ENCODE measurements at regions not wholly inside any gene's neighbourhood (a gene's known extent, or its start where the extent isn't known, plus 50 kb on each side); places are given as distances from the start of the nearest gene placed in this dataset.
"Not testable (repeated sequence)": the region's sequence is repeated elsewhere in the genome, so short reads cannot be mapped to it uniquely, and the experiment has no call there.

GRCh38 chr4:153094435-153094834, 109.8 kb upstream of the TRIM2 start:
- H3K27ac ChIP-seq (replicated peaks in 1 of 4), result no peak overlapping the region
- intact Hi-C loops (cut with DNase I), result no loop called here
- 96% methylated on average over 3 of the region's 3 CpGs for WGBS
- H3K36me3 ChIP-seq, result no peaks in the 10 kb centered on the region
- TF ChIP-seq POLR2A (IDR thresholded peaks at IDR 0.05; ENCODE audit: low read depth) (no peak), EP300 (IDR thresholded peaks at IDR 0.05) (no peak), POLR2AphosphoS5 (IDR thresholded peaks at IDR 0.05) (no peak)
- TF ChIP-seq, protein P1, sequence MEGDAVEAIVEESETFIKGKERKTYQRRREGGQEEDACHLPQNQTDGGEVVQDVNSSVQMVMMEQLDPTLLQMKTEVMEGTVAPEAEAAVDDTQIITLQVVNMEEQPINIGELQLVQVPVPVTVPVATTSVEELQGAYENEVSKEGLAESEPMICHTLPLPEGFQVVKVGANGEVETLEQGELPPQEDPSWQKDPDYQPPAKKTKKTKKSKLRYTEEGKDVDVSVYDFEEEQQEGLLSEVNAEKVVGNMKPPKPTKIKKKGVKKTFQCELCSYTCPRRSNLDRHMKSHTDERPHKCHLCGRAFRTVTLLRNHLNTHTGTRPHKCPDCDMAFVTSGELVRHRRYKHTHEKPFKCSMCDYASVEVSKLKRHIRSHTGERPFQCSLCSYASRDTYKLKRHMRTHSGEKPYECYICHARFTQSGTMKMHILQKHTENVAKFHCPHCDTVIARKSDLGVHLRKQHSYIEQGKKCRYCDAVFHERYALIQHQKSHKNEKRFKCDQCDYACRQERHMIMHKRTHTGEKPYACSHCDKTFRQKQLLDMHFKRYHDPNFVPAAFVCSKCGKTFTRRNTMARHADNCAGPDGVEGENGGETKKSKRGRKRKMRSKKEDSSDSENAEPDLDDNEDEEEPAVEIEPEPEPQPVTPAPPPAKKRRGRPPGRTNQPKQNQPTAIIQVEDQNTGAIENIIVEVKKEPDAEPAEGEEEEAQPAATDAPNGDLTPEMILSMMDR (IDR thresholded peaks at IDR 0.05), result no peak
- H3K4me3 ChIP-seq, result no peak overlapping the region
- peaks cover 0 to 11% (median 3%) of the 10 kb centered on the region in 4 donors for H3K4me1 ChIP-seq
- no peaks in the 10 kb centered on the region for H3K9me3 ChIP-seq
- no peaks in the 10 kb centered on the region for H3K27me3 ChIP-seq
- DNase-seq (ENCODE audit: extremely low spot score), result no peak

DNA sequence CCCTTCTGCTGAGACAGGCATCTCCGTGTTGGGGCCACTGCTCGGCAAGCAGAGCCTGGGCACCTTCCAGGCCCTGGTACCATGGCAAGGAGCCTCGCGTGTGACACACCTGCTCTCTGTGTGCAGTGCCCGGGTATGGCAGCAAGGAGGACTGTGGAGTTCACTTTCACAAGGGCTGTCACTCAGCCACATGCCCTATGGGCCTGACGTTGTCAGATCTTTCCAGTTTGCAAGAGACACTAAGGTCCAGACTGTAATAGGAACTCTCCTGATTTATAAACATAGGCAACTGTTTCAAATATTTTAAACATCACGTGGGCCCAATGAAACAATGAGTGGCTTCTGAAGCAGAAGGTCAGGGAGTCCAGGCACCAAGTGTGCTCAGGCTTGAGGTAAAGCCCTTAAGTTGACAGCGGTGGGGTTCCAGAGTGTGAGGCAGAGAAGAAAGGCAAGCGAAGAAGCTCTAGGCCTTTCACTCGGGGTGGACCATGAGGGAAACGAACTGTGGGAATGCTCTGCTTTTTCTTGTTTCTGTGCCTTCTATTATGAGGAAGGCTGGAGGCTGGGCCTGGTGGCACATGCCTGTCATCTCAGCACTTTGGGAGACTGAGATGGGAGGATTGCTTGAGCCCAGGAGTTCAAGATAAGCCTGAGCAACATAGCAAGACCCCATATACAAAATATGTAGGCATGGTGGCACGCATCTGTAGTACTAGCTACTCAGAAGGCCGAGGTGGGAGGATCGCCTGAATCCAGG, 108.6 kb upstream of the TRIM2 start:
- no peaks in the 10 kb centered on the region for H3K9me3 ChIP-seq
- no peaks in the 10 kb centered on the region for H3K27me3 ChIP-seq
- intact Hi-C loops (cut with DNase I), result no loop called here
- H3K27ac ChIP-seq (replicated peaks in 1 of 4), result no peak overlapping the region
- no peaks in the 10 kb centered on the region for H3K36me3 ChIP-seq
- no peak for DNase-seq (ENCODE audit: extremely low spot score)
- 86% methylated on average over 8 of the region's 14 CpGs for WGBS
- no peak overlapping the region for H3K4me3 ChIP-seq
- TF ChIP-seq, protein P1 (IDR thresholded peaks at IDR 0.05), result no peak
- no peak for TF ChIP-seq POLR2AphosphoS5 (IDR thresholded peaks at IDR 0.05)
- no peak for TF ChIP-seq EP300 (IDR thresholded peaks at IDR 0.05)
- TF ChIP-seq POLR2A (IDR thresholded peaks at IDR 0.05; ENCODE audit: low read depth), result no peak
- peaks cover 0 to 10% (median 3%) of the 10 kb centered on the region in 4 donors for H3K4me1 ChIP-seq

DNA sequence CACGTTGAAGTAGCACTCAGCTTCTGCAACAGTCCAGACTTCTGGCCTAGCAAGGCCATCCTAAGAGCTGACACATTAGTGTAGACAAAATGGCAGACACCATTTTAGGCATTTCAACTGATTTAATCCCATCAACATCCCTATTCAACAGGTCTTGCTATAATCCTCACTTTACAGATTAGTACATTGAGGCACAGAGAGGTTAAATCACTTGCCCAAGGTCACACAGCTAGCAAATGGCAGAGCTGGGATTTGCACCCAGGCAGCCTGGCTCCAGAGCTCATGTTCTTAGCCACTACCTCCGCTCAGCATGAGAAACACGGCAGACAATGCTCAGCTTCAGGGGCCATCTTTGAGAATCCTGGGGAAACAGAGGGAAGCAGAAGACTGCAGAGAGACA, 107.9 kb upstream of the TRIM2 start:
- WGBS, result 81% methylated on average over 3 of the region's 3 CpGs
- intact Hi-C loops (cut with DNase I), result no loop called here

GRCh38 chr4:153098427-153098826, 105.8 kb upstream of the TRIM2 start:
- intact Hi-C loops (cut with DNase I), result no loop called here
- DNase-seq (ENCODE audit: extremely low spot score), result no peak
- no peaks in the 10 kb centered on the region for H3K9me3 ChIP-seq
- peaks cover 0 to 10% (median 3%) of the 10 kb centered on the region in 4 donors for H3K4me1 ChIP-seq
- no peak overlapping the region for H3K4me3 ChIP-seq
- no peak overlapping the region for H3K27ac ChIP-seq (replicated peaks in 1 of 4)
- no peaks in the 10 kb centered on the region for H3K27me3 ChIP-seq
- H3K36me3 ChIP-seq, result no peaks in the 10 kb centered on the region
- TF ChIP-seq EP300 (IDR thresholded peaks at IDR 0.05) (no peak), POLR2A (IDR thresholded peaks at IDR 0.05; ENCODE audit: low read depth) (no peak), POLR2AphosphoS5 (IDR thresholded peaks at IDR 0.05) (no peak)
- 48% methylated on average over 3 of the region's 3 CpGs for WGBS

More for the DNA sequence above, 107.9 kb upstream of the TRIM2 start:
- no peaks in the 10 kb centered on the region for H3K27me3 ChIP-seq
- no peaks in the 10 kb centered on the region for H3K36me3 ChIP-seq
- no peak overlapping the region for H3K4me3 ChIP-seq
- H3K4me1 ChIP-seq, result peaks cover 0 to 10% (median 3%) of the 10 kb centered on the region in 4 donors
- TF ChIP-seq, protein P1 (IDR thresholded peaks at IDR 0.05), result no peak
- TF ChIP-seq POLR2A (IDR thresholded peaks at IDR 0.05; ENCODE audit: low read depth) (no peak), EP300 (IDR thresholded peaks at IDR 0.05) (no peak), POLR2AphosphoS5 (IDR thresholded peaks at IDR 0.05) (no peak)
- H3K9me3 ChIP-seq, result no peaks in the 10 kb centered on the region
- H3K27ac ChIP-seq (replicated peaks in 1 of 4), result no peak overlapping the region
- DNase-seq (ENCODE audit: extremely low spot score), result no peak

DNA sequence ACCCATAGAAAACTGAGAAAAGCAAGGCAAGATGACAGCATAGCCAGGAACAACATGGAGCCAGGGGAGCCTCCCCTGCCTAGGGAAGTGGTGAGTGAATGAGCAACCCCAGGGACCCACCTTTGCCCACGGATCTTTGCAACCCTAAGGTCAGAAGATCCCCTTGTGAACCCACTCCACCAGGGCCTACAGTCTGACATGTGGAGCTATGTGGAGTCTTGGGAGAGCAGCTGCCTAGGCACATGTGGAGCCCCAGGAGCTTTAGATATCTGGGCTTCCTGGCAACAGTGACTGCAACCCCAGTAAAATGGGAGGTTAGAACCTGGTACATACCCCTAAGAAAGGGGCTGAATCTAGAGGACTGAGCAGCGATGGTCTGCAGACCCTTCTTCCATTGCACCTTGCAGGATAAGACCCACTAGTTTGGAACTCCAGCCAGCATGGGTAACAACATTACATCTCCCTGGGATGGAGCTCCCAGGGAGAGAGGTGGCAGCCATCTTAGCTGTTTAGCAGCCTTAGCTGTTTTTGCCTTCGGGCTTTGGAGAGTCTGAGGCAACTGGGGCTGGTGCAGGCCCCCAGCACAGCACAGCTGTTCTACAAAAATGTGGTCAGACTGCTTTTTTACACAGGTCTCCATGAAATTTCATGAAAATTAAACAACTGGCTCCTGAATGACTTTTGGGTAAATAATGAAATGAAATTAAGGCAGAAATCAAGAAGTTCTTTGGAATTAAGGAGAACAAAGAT, 104.7 kb upstream of the TRIM2 start:
- TF ChIP-seq EP300 (IDR thresholded peaks at IDR 0.05), result no peak
- no peak for TF ChIP-seq POLR2AphosphoS5 (IDR thresholded peaks at IDR 0.05)
- TF ChIP-seq POLR2A (IDR thresholded peaks at IDR 0.05; ENCODE audit: low read depth), result no peak
- TF ChIP-seq, protein P1 (IDR thresholded peaks at IDR 0.05), result no peak
- Histone ChIP-seq H3K9me3 (no peaks in the 10 kb centered on the region), H3K4me1 (peaks cover 0 to 10% (median 3%) of the 10 kb centered on the region in 4 donors), H3K27ac (replicated peaks in 1 of 4) (no peak overlapping the region), H3K4me3 (no peak overlapping the region), H3K27me3 (no peaks in the 10 kb centered on the region), H3K36me3 (no peaks in the 10 kb centered on the region)
- intact Hi-C loops (cut with DNase I), result no loop called here
- 90% methylated on average over 3 of the region's 3 CpGs for WGBS
- peak; percentile 39 for DNase-seq (ENCODE audit: extremely low spot score)

GRCh38 chr4:153106736-153107135, 97.5 kb upstream of the TRIM2 start:
- intact Hi-C loops (cut with DNase I); H3K27me3 ChIP-seq: not testable (repeated sequence)
- 100% methylated on average over 2 of the region's 2 CpGs for WGBS

More at GRCh38 chr4:153106736-153107135, 97.5 kb upstream of the TRIM2 start:
- not testable (repeated sequence) for H3K27ac ChIP-seq (replicated peaks in 1 of 4); H3K9me3 ChIP-seq; H3K36me3 ChIP-seq; H3K4me3 ChIP-seq; DNase-seq (ENCODE audit: extremely low spot score); H3K4me1 ChIP-seq

Data from esophagus muscularis mucosa (tissue), 4 donors.